GM10266 (cell line): ENCODE measurements at regions not wholly inside any gene's neighbourhood (a gene's known extent, or its start where the extent isn't known, plus 50 kb on each side); places are given as distances from the start of the nearest gene placed in this dataset.
"Not testable (repeated sequence)": the region's sequence is repeated elsewhere in the genome, so short reads cannot be mapped to it uniquely, and the experiment has no call there.

Experiments
- DNase-seq: peaks from one replicate; pipeline ENCODE4 v3.0.0; 2012; ENCODE audit errors: extremely low spot score
- CTCF ChIP-seq: IDR thresholded peaks from 2 replicates; pipeline ENCODE4 v1.5.1; 2012; ENCODE audit warnings: mild to moderate bottlenecking, low read depth; ENCODE audit not compliant: control insufficient read depth, insufficient read depth; ENCODE audit errors: missing control alignments

GRCh38 chr5:52148679-52149078 lies 639.0 kb upstream of the ITGA1 start:
- TF ChIP-seq CTCF, result no peak
- no peak for DNase-seq

GRCh38 chr5:52150501-52150900 lies 637.2 kb upstream of the ITGA1 start:
- DNase-seq, result no peak
- TF ChIP-seq CTCF, result no peak

GRCh38 chr5:52156809-52157208 lies 630.9 kb upstream of the ITGA1 start:
- not testable (repeated sequence) for DNase-seq

GRCh38 chr5:52165806-52166205 lies 621.9 kb upstream of the ITGA1 start:
- not testable (repeated sequence) for DNase-seq

- DNase-seq, result no peak
- TF ChIP-seq CTCF, result no peak
These were observed 614.6 kb upstream of the ITGA1 start for GRCh38 chr5:52173133-52173532.

GRCh38 chr5:52177193-52177592 lies 610.5 kb upstream of the ITGA1 start:
- TF ChIP-seq CTCF, result no peak
- DNase-seq, result no peak

- no peak for TF ChIP-seq CTCF
- DNase-seq, result no peak
These were observed 606.3 kb upstream of the ITGA1 start for GRCh38 chr5:52181403-52181802.

- no peak for DNase-seq
These were observed 597.0 kb upstream of the ITGA1 start for GRCh38 chr5:52190737-52191136.

More at GRCh38 chr5:52190737-52191136, 597.0 kb upstream of the ITGA1 start:
- no peak for TF ChIP-seq CTCF
